Epidermal melanocyte (primary cell): ENCODE measurements at regions not wholly inside any gene's neighbourhood (a gene's known extent, or its start where the extent isn't known, plus 50 kb on each side); places are given as distances from the start of the nearest gene placed in this dataset.
"Not testable (repeated sequence)": the region's sequence is repeated elsewhere in the genome, so short reads cannot be mapped to it uniquely, and the experiment has no call there.

ENCODE experiments used
- DNase-seq: peaks from one replicate; pipeline ENCODE4 v3.0.0; 2011; ENCODE audit warnings: low spot score; ENCODE audit not compliant: insufficient read length

GRCh38 chr20:1825938-1826445 is 69.2 kb upstream of the SIRPA start:
- DNase-seq, result no peak

GRCh38 chr20:1825507-1825906 is 69.7 kb upstream of the SIRPA start:
- no peak for DNase-seq

- no peak for DNase-seq
Measured at GRCh38 chr20:1824834-1825233, 70.4 kb upstream of the SIRPA start.

- DNase-seq, result no peak
Measured at GRCh38 chr20:1824181-1824580, 71.0 kb upstream of the SIRPA start.

GRCh38 chr20:1823450-1823844 is 71.8 kb upstream of the SIRPA start:
- DNase-seq, result no peak

- DNase-seq, result no peak
Measured at GRCh38 chr20:1822564-1823449, 72.4 kb upstream of the SIRPA start.

GRCh38 chr20:1820138-1821079 is 74.8 kb upstream of the SIRPA start:
- no peak for DNase-seq

- no peak for DNase-seq
Measured at GRCh38 chr20:1819311-1820137, 75.7 kb upstream of the SIRPA start.

GRCh38 chr20:1818895-1819294 is 76.3 kb upstream of the SIRPA start:
- no peak for DNase-seq

- no peak for DNase-seq
Measured at GRCh38 chr20:1818247-1818840, 76.9 kb upstream of the SIRPA start.

GRCh38 chr20:1817577-1818211 is 77.5 kb upstream of the SIRPA start:
- DNase-seq, result no peak

- peak; percentile 68 for DNase-seq
Measured at GRCh38 chr20:1816384-1817381, 78.5 kb upstream of the SIRPA start.

- DNase-seq, result no peak
Measured at GRCh38 chr20:1815502-1816085, 79.6 kb upstream of the SIRPA start.

- not testable (repeated sequence) for DNase-seq
Measured at GRCh38 chr20:1814861-1815260, 80.3 kb upstream of the SIRPA start.

- DNase-seq, result peak; percentile 55
Measured at GRCh38 chr20:1813674-1814635, 81.3 kb upstream of the SIRPA start.

- DNase-seq, result no peak
Measured at GRCh38 chr20:1813101-1813529, 82.1 kb upstream of the SIRPA start.
